Activated naive CD8-positive, alpha-beta T cell treated with anti-CD3 and anti-CD28 coated beads for 36 hours (primary cell): ENCODE measurements at regions not wholly inside any gene's neighbourhood (a gene's known extent, or its start where the extent isn't known, plus 50 kb on each side); places are given as distances from the start of the nearest gene placed in this dataset.

Experiments used
- DNase-seq: peaks from one replicate; pipeline ENCODE4 v3.0.0; 2021
- H3K27ac Mint-ChIP-seq: one replicate; pipeline ENCODE4 v1.8.0; 2022; ENCODE audit warnings: mild to moderate bottlenecking, moderate library complexity, mixed read lengths
- H3K27me3 Mint-ChIP-seq: one replicate; pipeline ENCODE4 v1.8.0; 2022; ENCODE audit warnings: mild to moderate bottlenecking, mixed read lengths
- H3K36me3 Mint-ChIP-seq: one replicate; pipeline ENCODE4 v1.8.0; 2021; ENCODE audit warnings: mild to moderate bottlenecking, mixed read lengths
- H3K4me1 Mint-ChIP-seq: one replicate; pipeline ENCODE4 v1.8.0; 2021; ENCODE audit warnings: mixed read lengths
- H3K4me3 Mint-ChIP-seq: one replicate; pipeline ENCODE4 v1.8.0; 2022; ENCODE audit warnings: mild to moderate bottlenecking, moderate library complexity, mixed read lengths
- H3K9me3 Mint-ChIP-seq: one replicate; pipeline ENCODE4 v1.8.0; 2022; ENCODE audit warnings: mixed read lengths

DNA sequence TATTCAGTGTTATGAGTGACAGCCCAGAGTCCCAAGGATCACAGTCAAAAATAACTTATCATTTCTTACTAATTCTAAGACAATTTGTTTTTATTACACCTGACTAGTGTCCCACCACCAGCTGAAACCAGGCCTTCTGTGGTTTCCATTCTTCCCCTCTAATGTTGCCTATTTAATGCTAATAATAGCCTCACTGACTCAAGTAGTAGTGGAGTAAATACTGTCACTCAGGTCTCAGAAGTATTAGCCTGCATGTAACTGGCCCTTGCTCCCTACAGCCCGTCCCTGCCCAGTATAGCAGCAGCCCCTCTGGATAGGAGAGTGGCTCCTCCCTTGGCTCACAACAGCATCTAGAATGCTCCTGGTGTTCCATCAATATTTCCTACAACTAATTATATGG is 665.5 kb downstream of the NTRK3 start:
- Mint-ChIP-seq H3K4me1 (no peaks in the 10 kb centered on the region), H3K4me3 (no peak overlapping the region), H3K9me3 (no peaks in the 10 kb centered on the region), H3K27me3 (no peaks in the 10 kb centered on the region), H3K36me3 (no peaks in the 10 kb centered on the region), H3K27ac (no peak overlapping the region)
- DNase-seq = no peak

DNA sequence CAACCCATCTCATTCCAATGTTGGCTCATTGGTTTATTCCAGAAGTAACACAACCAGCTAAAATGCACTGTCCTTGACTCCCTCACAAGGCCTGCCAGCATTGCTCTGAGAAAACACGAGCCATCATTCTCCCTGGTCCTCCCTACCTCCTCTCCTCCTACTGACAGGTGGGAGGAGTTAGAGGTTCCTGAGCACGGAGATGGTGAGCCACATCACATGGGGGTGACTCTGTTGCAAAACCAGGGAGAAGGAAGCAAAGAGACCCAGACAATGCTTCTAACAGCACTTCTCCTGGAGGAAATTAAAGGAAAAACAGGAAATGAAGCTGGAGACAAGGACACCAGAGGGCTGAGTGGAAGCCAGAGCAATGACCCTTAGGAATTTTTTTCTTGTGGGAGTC is 667.4 kb downstream of the NTRK3 start:
- H3K27me3 Mint-ChIP-seq = peaks cover 4% of the 10 kb centered on the region
- H3K4me3 Mint-ChIP-seq = no peak overlapping the region
- no peaks in the 10 kb centered on the region for H3K9me3 Mint-ChIP-seq

DNA sequence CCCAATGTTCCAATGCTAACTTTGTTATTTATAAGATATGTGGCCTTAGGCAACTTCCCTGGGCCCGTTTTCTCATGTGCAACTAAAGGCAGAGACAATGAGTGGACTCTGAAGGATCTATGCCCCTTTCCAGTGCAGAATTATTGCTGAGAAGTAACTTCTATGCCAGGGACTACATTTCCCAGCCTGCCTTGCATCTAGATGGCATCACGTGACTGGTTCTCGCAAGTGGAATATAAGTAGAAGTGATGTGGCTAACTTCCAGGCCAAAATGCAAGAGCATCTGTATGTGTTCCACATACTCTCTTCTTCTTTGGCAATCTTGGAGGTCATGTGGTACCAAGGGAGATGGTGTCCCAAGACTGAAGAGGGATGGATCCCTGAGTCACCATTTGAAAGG is 674.4 kb downstream of the NTRK3 start:
- DNase-seq = no peak
- Mint-ChIP-seq H3K4me1 (no peaks in the 10 kb centered on the region), H3K27me3 (peaks cover 4% of the 10 kb centered on the region), H3K4me3 (no peak overlapping the region), H3K9me3 (no peaks in the 10 kb centered on the region), H3K27ac (no peak overlapping the region), H3K36me3 (no peaks in the 10 kb centered on the region)

More for the DNA sequence above, 667.4 kb downstream of the NTRK3 start:
- DNase-seq = no peak
- H3K36me3 Mint-ChIP-seq = no peaks in the 10 kb centered on the region
- H3K27ac Mint-ChIP-seq = no peak overlapping the region
- H3K4me1 Mint-ChIP-seq = no peaks in the 10 kb centered on the region

DNA sequence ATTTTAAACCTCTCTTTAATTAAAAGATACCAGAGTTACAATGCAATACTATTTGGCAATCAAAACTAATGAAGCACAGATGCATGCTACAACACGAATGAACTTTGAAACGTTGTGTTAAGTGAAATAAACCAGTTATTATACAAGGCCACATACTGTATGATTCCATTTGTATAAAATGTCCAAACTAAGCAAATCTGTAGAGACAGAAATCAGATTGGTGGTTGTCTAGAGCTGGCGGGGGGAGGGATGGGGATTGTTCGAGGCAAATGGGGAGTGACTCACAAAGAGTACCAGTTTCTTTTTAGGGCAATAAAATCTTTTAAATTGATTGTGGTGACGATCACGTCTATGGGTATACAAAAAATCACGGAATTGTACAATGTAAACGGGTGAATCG is 677.0 kb downstream of the NTRK3 start:
- Mint-ChIP-seq H3K36me3 (no peaks in the 10 kb centered on the region), H3K27me3 (no peaks in the 10 kb centered on the region), H3K4me1 (no peaks in the 10 kb centered on the region), H3K9me3 (no peaks in the 10 kb centered on the region), H3K27ac (no peak overlapping the region), H3K4me3 (no peak overlapping the region)
- DNase-seq = no peak

DNA sequence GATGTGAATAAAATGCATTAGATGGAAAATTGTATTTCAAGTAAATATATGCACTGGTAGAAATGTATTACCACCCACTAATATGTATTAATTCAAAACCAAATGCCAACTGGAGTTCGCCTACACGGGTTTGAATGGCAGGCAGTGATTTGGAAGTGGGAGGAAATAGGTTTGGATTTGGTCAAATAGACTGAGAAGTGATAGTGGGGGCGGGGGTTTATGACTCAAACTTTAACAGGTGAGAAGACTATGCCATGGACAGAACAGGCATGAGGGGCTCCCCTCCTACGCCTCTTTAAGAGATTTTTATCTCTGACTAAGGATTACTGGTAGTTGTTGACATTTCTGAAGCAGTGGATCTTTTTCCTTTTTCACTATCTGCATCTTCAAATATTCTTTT is 677.8 kb downstream of the NTRK3 start:
- Mint-ChIP-seq H3K27ac (no peak overlapping the region), H3K27me3 (no peaks in the 10 kb centered on the region), H3K4me3 (no peak overlapping the region), H3K9me3 (no peaks in the 10 kb centered on the region), H3K4me1 (no peaks in the 10 kb centered on the region), H3K36me3 (no peaks in the 10 kb centered on the region)
- no peak for DNase-seq

DNA sequence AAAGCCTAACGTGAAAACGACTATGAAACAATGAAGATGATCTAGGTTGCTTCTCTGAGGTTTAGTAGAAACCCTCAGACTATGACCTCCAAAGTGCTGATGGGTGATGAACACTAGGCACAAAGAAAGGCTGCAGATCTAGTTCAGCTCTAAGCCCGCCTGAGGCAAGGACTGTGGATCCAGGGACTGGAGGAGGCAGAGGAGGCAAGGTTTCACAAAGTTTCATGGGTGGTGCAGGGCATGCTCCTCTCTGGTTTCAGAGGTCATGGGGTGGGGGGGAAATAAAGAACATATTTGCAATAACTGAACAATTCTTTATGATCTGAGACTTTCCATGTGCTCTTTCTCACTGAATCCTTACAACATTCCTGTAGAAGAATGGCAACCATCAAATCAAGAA is 679.2 kb downstream of the NTRK3 start:
- DNase-seq = no peak
- Mint-ChIP-seq H3K4me3 (no peak overlapping the region), H3K36me3 (no peaks in the 10 kb centered on the region), H3K27ac (no peak overlapping the region), H3K9me3 (no peaks in the 10 kb centered on the region), H3K4me1 (no peaks in the 10 kb centered on the region), H3K27me3 (no peaks in the 10 kb centered on the region)

DNA sequence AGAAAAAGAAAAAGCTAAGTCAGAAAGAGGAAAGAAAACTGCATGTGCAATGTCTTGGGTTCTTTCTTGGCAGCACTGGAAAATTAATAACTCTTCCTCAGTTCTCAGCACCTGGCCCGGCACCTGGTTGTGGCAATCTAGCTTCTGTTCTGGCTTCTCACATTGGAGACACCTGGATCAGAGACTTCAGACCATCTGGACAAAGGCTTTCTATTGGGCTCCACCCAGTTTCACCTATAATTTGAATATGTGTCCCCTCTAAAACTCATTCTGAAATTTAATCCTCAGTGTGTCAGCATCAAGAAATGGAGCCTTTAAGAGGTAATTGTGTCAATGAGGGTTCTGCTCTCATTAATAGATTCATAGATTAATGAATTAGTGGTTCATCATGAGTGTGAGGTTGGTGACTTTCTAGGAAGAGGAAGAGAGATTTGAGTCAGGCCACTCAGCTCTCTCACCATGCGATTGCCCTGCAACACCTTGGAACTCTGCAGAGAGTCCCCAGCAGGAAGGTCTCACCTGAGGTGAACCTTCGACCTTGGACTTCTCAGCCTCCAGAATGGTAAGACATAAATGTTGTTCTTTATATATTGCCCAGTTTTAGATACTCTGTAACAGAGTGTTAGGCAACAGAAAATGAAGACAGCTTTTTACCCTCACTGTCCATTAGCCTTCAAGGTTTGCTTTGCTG is 679.9 kb downstream of the NTRK3 start:
- H3K27me3 Mint-ChIP-seq = no peaks in the 10 kb centered on the region
- DNase-seq = no peak
- H3K36me3 Mint-ChIP-seq = no peaks in the 10 kb centered on the region
- H3K4me1 Mint-ChIP-seq = no peaks in the 10 kb centered on the region
- H3K4me3 Mint-ChIP-seq = no peak overlapping the region
- H3K27ac Mint-ChIP-seq = no peak overlapping the region
- H3K9me3 Mint-ChIP-seq = no peaks in the 10 kb centered on the region

DNA sequence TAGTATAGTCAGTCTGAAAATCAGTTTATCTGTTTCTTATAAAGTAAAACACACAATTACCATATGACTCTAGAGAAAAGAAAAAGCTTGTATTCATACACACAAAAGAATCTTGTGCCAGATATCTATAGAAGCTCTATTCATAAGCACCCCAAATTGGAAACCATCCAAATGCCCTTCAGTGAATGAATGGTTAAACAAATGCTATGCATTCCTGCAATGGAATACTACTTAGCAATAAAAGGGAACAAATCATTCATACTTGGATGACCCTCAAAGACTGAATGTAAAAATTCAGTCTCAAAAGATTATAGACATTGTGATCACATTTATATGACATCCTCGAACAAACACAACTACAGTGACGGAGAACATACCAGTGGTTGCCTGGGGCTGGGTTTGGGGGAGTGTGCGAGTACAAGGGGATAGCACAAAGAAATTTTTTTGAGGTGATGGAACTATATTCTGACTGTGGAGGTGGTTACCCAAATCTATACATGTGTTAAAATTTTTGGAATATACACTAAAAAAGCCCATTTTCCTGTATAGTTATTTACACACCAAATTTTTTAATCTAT is 680.6 kb downstream of the NTRK3 start:
- H3K9me3 Mint-ChIP-seq = no peaks in the 10 kb centered on the region
- no peak for DNase-seq
- no peak overlapping the region for H3K27ac Mint-ChIP-seq
- no peaks in the 10 kb centered on the region for H3K36me3 Mint-ChIP-seq
- no peaks in the 10 kb centered on the region for H3K27me3 Mint-ChIP-seq
- no peak overlapping the region for H3K4me3 Mint-ChIP-seq
- no peaks in the 10 kb centered on the region for H3K4me1 Mint-ChIP-seq

DNA sequence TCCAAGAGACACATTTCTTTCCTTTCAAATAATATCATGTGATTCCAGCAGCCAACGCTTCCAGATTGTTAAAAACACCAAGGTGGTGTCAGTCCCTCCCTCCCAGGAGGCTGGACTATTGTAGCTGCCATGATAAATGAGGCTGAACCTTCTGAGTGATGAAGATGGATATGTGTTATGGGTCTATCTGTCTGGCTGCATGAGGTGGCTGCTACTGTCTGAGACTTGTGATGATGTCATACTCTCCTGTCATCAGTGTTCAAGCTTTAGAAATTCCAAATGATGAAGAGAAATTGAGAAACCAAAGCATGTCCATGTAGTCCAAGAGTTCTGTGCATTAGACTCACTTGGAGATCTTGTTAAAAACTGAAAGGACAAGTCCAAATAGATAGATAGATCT is 683.0 kb downstream of the NTRK3 start:
- Mint-ChIP-seq H3K9me3 (no peaks in the 10 kb centered on the region), H3K4me1 (peaks cover 6% of the 10 kb centered on the region), H3K4me3 (no peak overlapping the region), H3K36me3 (no peaks in the 10 kb centered on the region), H3K27me3 (no peaks in the 10 kb centered on the region), H3K27ac (no peak overlapping the region)
- no peak for DNase-seq

DNA sequence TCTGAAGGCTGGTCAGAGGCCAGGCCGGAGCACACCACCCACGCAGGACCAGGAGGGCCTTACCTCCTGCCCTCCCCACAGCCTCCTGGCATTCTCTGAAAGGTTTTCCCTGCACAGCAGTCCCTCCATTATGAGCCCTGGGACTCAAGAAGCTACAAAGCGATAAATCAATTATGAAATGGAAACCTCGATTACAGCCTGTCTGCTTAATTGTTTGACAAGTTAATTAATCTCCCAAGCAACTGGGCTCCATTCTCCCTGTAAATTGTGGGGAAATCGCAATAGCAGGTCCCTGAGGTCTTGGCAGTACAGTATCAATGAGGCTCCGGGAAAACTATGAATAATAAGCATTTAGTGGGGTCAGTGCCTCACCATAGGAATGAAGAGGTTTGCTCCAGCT is 683.5 kb downstream of the NTRK3 start:
- Mint-ChIP-seq H3K4me1 (peaks cover 6% of the 10 kb centered on the region), H3K27me3 (no peaks in the 10 kb centered on the region), H3K27ac (no peak overlapping the region), H3K4me3 (no peak overlapping the region), H3K9me3 (no peaks in the 10 kb centered on the region), H3K36me3 (no peaks in the 10 kb centered on the region)
- no peak for DNase-seq

DNA sequence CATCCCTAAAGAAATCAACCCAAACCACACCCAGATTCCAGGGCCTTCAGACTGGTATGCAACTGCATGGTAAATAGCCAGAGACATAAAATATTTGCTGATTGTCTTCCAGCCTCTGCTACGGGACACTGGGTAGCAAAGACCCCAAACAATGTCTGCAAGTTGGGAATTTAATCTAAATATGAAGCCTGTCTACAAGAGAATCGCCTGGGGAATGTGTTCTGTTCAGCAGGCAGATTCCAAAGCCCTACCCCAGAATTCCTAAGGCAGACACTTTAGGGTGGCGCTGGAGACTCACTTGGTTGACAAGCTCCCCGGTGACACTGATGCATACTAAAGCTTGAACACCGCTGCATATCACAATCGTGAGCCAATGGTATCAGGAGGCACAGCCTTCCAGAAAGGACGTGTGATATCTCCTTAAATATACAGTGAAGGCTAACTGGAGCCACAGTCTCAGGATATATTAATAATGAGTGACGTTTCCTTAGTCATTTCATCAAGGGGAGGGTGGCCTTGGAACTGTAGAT is 684.1 kb downstream of the NTRK3 start:
- H3K27ac Mint-ChIP-seq = no peak overlapping the region
- no peaks in the 10 kb centered on the region for H3K27me3 Mint-ChIP-seq
- no peaks in the 10 kb centered on the region for H3K36me3 Mint-ChIP-seq
- DNase-seq = no peak
- no peaks in the 10 kb centered on the region for H3K9me3 Mint-ChIP-seq
- peaks cover 6% of the 10 kb centered on the region for H3K4me1 Mint-ChIP-seq
- H3K4me3 Mint-ChIP-seq = no peak overlapping the region

DNA sequence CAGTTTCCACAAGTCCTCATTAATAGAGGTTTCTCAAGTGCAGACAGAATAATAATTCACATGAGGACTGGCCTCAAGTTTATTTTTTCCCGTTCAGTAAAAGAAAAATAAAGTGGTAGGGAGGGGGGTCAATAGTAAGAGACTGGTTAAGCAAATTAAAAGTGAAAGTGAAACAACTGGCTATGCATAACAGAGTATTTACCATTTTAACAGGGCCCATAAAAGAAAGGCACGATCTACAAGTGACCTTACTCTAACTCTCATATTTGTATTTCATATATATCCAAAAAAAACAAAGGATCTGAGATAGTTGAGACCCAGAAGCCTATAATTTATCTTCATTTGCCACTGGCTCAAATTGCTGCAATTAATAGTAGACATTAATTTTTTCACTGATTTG is 686.3 kb downstream of the NTRK3 start:
- H3K9me3 Mint-ChIP-seq = no peaks in the 10 kb centered on the region

DNA sequence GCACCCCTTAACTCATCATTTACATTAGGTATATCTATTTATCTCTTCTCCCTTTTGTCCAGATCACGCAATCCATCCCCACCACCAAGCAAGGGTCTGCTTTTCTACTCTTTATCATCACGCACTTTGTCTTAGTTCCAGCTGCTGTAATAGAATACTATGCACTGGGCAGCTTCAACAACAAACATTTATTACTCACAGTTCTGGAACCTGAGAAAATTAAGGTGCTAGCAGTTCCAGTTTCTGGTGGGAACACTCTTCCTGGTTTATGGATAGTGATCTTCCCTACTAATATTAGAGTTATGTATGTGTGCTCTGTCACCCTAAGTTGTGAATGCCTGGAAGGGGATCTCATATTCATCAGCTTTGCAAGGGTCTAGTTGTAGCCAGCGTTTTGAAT is 687.0 kb downstream of the NTRK3 start:
- Mint-ChIP-seq H3K27me3 (no peaks in the 10 kb centered on the region), H3K27ac (no peak overlapping the region), H3K9me3 (no peaks in the 10 kb centered on the region), H3K4me1 (peaks cover 6% of the 10 kb centered on the region), H3K4me3 (no peak overlapping the region), H3K36me3 (no peaks in the 10 kb centered on the region)
- no peak for DNase-seq

More for the DNA sequence above, 686.3 kb downstream of the NTRK3 start:
- Mint-ChIP-seq H3K27me3 (no peaks in the 10 kb centered on the region), H3K27ac (no peak overlapping the region), H3K4me1 (peaks cover 6% of the 10 kb centered on the region), H3K4me3 (no peak overlapping the region), H3K36me3 (no peaks in the 10 kb centered on the region)
- DNase-seq = no peak

DNA sequence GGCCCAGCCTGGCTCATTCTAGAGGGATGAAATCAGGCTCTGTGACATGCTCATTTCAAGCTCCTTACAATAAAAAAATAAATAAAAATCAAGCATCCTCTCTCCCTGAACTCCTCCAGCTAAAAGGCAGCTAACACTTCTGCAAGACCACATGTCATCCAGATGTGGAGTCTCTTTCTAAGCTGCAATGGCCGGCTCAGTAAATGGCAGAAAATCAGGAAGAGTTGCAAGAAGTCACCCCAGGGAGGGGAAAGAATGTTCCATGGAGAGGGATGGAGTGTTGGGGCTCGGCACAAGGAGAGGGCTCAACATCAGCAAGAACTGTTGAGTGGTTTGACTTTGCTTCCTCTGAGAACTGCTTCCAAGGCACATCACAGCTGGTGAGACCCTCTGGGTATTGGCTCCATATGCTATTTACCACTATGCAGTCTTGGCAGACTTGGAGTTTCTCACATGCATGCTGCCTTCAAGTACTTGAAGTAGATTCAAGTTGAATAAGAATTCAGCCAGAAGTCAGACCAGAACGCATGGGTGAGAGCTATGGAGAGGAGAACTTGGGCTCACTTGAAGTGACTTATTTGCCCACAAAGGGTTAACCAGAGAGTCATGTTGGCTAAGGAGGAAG is 689.0 kb downstream of the NTRK3 start:
- DNase-seq = no peak
- Mint-ChIP-seq H3K4me1 (peaks cover 6% of the 10 kb centered on the region), H3K36me3 (no peaks in the 10 kb centered on the region), H3K9me3 (no peaks in the 10 kb centered on the region), H3K27me3 (no peaks in the 10 kb centered on the region), H3K27ac (no peak overlapping the region), H3K4me3 (no peak overlapping the region)

DNA sequence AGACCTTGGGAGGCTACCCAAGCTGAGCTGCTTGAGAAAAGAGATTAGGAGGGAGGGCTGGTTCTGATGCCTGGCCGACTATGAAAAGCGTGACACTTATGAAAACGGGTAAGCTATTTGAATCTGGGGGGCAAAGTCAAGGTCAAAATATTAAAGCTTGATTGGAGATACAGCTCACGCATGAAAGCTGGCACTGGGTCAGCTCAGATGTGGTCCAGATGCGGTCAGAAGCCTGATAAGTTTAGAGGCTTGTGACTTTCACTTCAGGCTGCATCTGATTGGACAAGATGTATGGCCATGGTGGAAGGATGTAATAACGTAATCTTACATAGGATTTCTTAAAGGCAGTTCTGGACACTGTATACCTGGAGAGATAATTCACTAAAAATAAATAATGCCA is 690.3 kb downstream of the NTRK3 start:
- DNase-seq = no peak
- Mint-ChIP-seq H3K4me3 (no peak overlapping the region), H3K27ac (no peak overlapping the region), H3K9me3 (no peaks in the 10 kb centered on the region), H3K27me3 (no peaks in the 10 kb centered on the region), H3K36me3 (no peaks in the 10 kb centered on the region), H3K4me1 (peaks cover 6% of the 10 kb centered on the region)

DNA sequence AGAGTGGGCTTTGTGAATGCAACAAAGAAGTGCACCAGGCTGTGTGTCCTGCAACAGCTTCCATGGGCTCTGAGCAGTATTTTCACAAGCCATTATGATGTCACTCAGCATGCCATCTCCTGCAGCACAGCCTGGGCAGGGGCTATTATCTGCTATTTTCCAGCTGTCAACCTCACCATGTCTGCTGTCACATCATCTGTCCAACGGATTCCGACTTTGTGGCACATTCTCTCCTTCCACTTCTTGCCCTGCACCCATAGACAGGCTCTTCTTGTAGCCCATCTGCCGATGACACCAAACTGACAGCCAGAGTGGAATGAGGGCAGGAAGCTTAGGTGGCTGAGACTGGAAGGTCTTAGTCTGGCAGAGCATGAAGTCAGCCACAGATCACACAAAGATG is 691.9 kb downstream of the NTRK3 start:
- no peak for DNase-seq
- Mint-ChIP-seq H3K27me3 (no peaks in the 10 kb centered on the region), H3K36me3 (no peaks in the 10 kb centered on the region), H3K4me1 (peaks cover under 1% of the 10 kb centered on the region), H3K9me3 (no peaks in the 10 kb centered on the region), H3K27ac (no peak overlapping the region), H3K4me3 (no peak overlapping the region)
